ENCODE measurements at regions not wholly inside any gene's neighbourhood (a gene's known extent, or its start where the extent isn't known, plus 50 kb on each side); places are given as distances from the start of the nearest gene placed in this dataset.
"Not testable (repeated sequence)": the region's sequence is repeated elsewhere in the genome, so short reads cannot be mapped to it uniquely, and the experiment has no call there.

GRCh38 chr6:94713446-94713845 lies 863.9 kb upstream of the MANEA start:
- ChIA-PET CTCF (no interaction called here), POLR2A (no interaction called here)
- intact Hi-C loops (cut with micrococcal nuclease) (no loop called here), dilution Hi-C loops (cut with MboI; ENCODE audit: extremely low pct_ligation_motif_present, low sequenced_read_pairs) (no loop called here)
- no peaks in the 10 kb centered on the region for H3K9me1 ChIP-seq (replicated peaks; ENCODE audit: control insufficient read depth, extremely low read depth, insufficient read depth, low read length)
- H3K27ac ChIP-seq (ENCODE audit: insufficient read depth, low read depth, low read length), result no peak overlapping the region
- no peaks in the 10 kb centered on the region for H3K36me3 ChIP-seq (ENCODE audit: control insufficient read depth in 2 of 2, extremely low read depth in 1 of 2, insufficient read depth in 2 of 2, low read length in 2 of 2)
- H4K20me1 ChIP-seq (replicated peaks; ENCODE audit: control insufficient read depth, extremely low read depth, insufficient read depth, low read length), result no peaks in the 10 kb centered on the region
- no peaks in the 10 kb centered on the region for H3K4me1 ChIP-seq (ENCODE audit: control insufficient read depth, extremely low read depth, insufficient read depth, low read length)
- BruUV-seq (replicated peaks), result no TSS peak
- H3K27me3 ChIP-seq (ENCODE audit: control insufficient read depth in 2 of 2, insufficient read depth in 2 of 2, low read length in 2 of 2), result no peaks in the 10 kb centered on the region
- no peak overlapping the region for H3K4me3 ChIP-seq (replicated peaks in 1 of 3; ENCODE audit: insufficient read depth in 1 of 3, low read depth in 1 of 3, low read length in 3 of 3)
- no peaks in the 10 kb centered on the region for H3K79me2 ChIP-seq (ENCODE audit: control insufficient read depth, insufficient read depth, low read length)
- TF ChIP-seq POLR2A (IDR thresholded peaks at IDR 0.05; ENCODE audit: low read depth, low read length) (no peak), JUN (IDR thresholded peaks at IDR 0.05; ENCODE audit: borderline replicate concordance, insufficient read depth, insufficient read length, low read depth) (no peak), EZH2 (IDR thresholded peaks at IDR 0.05; ENCODE audit: borderline replicate concordance, low read depth, low read length, severe bottlenecking) (no peak), GATA2 (IDR thresholded peaks at IDR 0.05; ENCODE audit: insufficient read depth, insufficient read length, low read depth, low read length) (no peak), POLR2AphosphoS5 (IDR thresholded peaks at IDR 0.05; ENCODE audit: insufficient read depth, low read depth, low read length) (no peak)
- no peak overlapping the region for H3K4me2 ChIP-seq (ENCODE audit: insufficient read depth, low read length)
- FAIRE-seq (no peak), DNase-seq (ENCODE audit: low read depth, low spot score) (no peak)
- no peaks in the 10 kb centered on the region for H3K9me3 ChIP-seq (replicated peaks; ENCODE audit: control insufficient read depth, insufficient read depth, low read length)
- H3K9ac ChIP-seq (replicated peaks; ENCODE audit: extremely low read depth, insufficient read depth, low read length), result no peak overlapping the region
- H2AFZ ChIP-seq (ENCODE audit: low read depth, low read length), result no peak overlapping the region

- CTCF ChIA-PET, result no interaction called here
- intact Hi-C loops (cut with micrococcal nuclease) (no loop called here), dilution Hi-C loops (cut with MboI; ENCODE audit: extremely low pct_ligation_motif_present, low sequenced_read_pairs) (no loop called here)
- H3K27ac ChIP-seq (ENCODE audit: insufficient read depth, low read depth, low read length), result no peak overlapping the region
- FAIRE-seq, result no peak
- no peaks in the 10 kb centered on the region for H3K9me3 ChIP-seq (replicated peaks; ENCODE audit: control insufficient read depth, insufficient read depth, low read length)
- POLR2A ChIA-PET, result no interaction called here
- H3K27me3 ChIP-seq (ENCODE audit: control insufficient read depth in 2 of 2, insufficient read depth in 2 of 2, low read length in 2 of 2), result no peaks in the 10 kb centered on the region
- no peak for DNase-seq (ENCODE audit: low read depth, low spot score)
- H3K4me2 ChIP-seq (ENCODE audit: insufficient read depth, low read length), result no peak overlapping the region
- H3K9ac ChIP-seq (replicated peaks; ENCODE audit: extremely low read depth, insufficient read depth, low read length), result no peak overlapping the region
- no peaks in the 10 kb centered on the region for H4K20me1 ChIP-seq (replicated peaks; ENCODE audit: control insufficient read depth, extremely low read depth, insufficient read depth, low read length)
- TF ChIP-seq POLR2AphosphoS5 (IDR thresholded peaks at IDR 0.05; ENCODE audit: insufficient read depth, low read depth, low read length) (no peak), GATA2 (IDR thresholded peaks at IDR 0.05; ENCODE audit: insufficient read depth, insufficient read length, low read depth, low read length) (no peak), FOS (IDR thresholded peaks at IDR 0.05; ENCODE audit: borderline replicate concordance, insufficient read depth, low read length) (no peak), MAX (IDR thresholded peaks at IDR 0.05; ENCODE audit: insufficient read depth, insufficient read length) (no peak), POLR2A (IDR thresholded peaks at IDR 0.05; ENCODE audit: low read depth, low read length) (no peak), EZH2 (IDR thresholded peaks at IDR 0.05; ENCODE audit: borderline replicate concordance, low read depth, low read length, severe bottlenecking) (no peak), JUN (IDR thresholded peaks at IDR 0.05; ENCODE audit: borderline replicate concordance, insufficient read depth, insufficient read length, low read depth) (no peak), CTCF (IDR thresholded peaks at IDR 0.05; ENCODE audit: extremely low read depth in 1 of 2, insufficient read depth in 1 of 2, low read depth in 1 of 2, low read length in 2 of 2) (no peak), MYC (IDR thresholded peaks at IDR 0.05; ENCODE audit: low read depth, low read length) (no peak)
- BruUV-seq (replicated peaks), result no TSS peak
- no peaks in the 10 kb centered on the region for H3K9me1 ChIP-seq (replicated peaks; ENCODE audit: control insufficient read depth, extremely low read depth, insufficient read depth, low read length)
- no peak overlapping the region for H3K4me3 ChIP-seq (replicated peaks in 1 of 3; ENCODE audit: insufficient read depth in 1 of 3, low read depth in 1 of 3, low read length in 3 of 3)
- no peaks in the 10 kb centered on the region for H3K4me1 ChIP-seq (ENCODE audit: control insufficient read depth, extremely low read depth, insufficient read depth, low read length)
- H3K79me2 ChIP-seq (ENCODE audit: control insufficient read depth, insufficient read depth, low read length), result no peaks in the 10 kb centered on the region
- H2AFZ ChIP-seq (ENCODE audit: low read depth, low read length), result no peak overlapping the region
- H3K36me3 ChIP-seq (ENCODE audit: control insufficient read depth in 2 of 2, extremely low read depth in 1 of 2, insufficient read depth in 2 of 2, low read length in 2 of 2), result no peaks in the 10 kb centered on the region
Observed at GRCh38 chr6:94698773-94699172, 878.6 kb upstream of the MANEA start.

GRCh38 chr6:94687255-94687654 lies 890.1 kb upstream of the MANEA start:
- H3K4me2 ChIP-seq (ENCODE audit: insufficient read depth, low read length); H3K27me3 ChIP-seq (ENCODE audit: control insufficient read depth in 2 of 2, insufficient read depth in 2 of 2, low read length in 2 of 2); H3K36me3 ChIP-seq (ENCODE audit: control insufficient read depth in 2 of 2, extremely low read depth in 1 of 2, insufficient read depth in 2 of 2, low read length in 2 of 2); POLR2A ChIA-PET; H3K9me1 ChIP-seq (replicated peaks; ENCODE audit: control insufficient read depth, extremely low read depth, insufficient read depth, low read length); dilution Hi-C loops (cut with MboI; ENCODE audit: extremely low pct_ligation_motif_present, low sequenced_read_pairs); H3K9ac ChIP-seq (replicated peaks; ENCODE audit: extremely low read depth, insufficient read depth, low read length); CTCF ChIA-PET; H3K4me1 ChIP-seq (ENCODE audit: control insufficient read depth, extremely low read depth, insufficient read depth, low read length); H2AFZ ChIP-seq (ENCODE audit: low read depth, low read length); H4K20me1 ChIP-seq (replicated peaks; ENCODE audit: control insufficient read depth, extremely low read depth, insufficient read depth, low read length); BruUV-seq (replicated peaks); H3K79me2 ChIP-seq (ENCODE audit: control insufficient read depth, insufficient read depth, low read length); H3K27ac ChIP-seq (ENCODE audit: insufficient read depth, low read depth, low read length); H3K4me3 ChIP-seq (replicated peaks in 1 of 3; ENCODE audit: insufficient read depth in 1 of 3, low read depth in 1 of 3, low read length in 3 of 3); DNase-seq (ENCODE audit: low read depth, low spot score); intact Hi-C loops (cut with micrococcal nuclease); FAIRE-seq; H3K9me3 ChIP-seq (replicated peaks; ENCODE audit: control insufficient read depth, insufficient read depth, low read length): not testable (repeated sequence)
